ENCODE measurements at regions not wholly inside any gene's neighbourhood (a gene's known extent, or its start where the extent isn't known, plus 50 kb on each side); places are given as distances from the start of the nearest gene placed in this dataset.

DNA sequence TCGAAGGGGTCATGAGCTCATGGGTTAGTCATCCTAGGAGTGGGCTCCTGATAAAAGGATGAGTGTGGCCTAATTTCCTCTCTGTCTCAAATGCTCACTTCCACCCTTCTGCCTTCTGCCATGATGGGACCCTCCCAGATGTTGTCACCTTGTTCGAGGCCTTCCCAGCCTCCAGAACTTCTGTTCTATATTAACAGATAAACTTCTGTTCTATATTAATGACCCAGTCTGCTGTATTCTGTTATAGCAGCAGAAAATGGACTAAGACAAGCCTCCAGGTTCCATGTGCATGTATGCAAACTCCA, 583.2 kb downstream of the GLRX3 start:
- DNase-seq (ENCODE audit: low spot score), result no peak

DNA sequence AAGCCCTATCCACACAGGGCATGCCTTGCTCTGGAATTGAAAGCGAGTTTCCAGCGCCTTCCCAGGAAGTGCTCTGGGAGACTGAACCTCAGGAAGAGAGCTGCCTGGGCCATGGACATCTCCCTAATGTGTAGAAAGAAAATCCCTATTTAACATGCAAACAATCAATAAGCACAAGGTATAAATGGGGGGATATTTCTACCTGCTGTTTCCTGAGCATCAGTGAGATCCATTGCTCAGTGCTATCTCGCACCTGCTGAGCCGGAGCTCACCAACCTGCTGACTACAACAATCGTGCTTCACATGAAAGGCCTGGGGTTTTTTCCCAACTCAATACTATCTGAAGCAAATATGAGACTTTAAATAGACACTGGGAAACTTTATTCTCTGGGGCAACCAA, 584.0 kb downstream of the GLRX3 start:
- DNase-seq (ENCODE audit: low spot score), result no peak

DNA sequence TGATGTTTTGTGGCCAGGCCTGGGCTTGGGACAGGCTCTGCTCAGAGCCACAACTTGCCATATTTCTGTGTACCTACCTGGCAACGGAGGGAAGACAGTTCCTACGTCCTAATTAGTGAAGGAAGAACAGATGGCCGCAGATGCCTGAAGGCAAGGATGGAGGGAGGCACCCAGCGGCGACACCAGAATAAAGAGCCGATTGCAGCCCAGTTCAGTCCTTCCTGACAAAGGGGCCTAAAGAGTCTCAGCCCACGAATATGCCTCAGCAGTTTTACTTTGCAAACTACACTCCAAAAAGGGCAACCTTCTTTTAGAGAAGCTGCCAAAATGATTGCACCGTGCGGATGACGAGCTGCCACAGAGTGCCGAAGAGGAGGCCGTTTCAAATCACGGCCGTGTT, 585.8 kb downstream of the GLRX3 start:
- no peak for DNase-seq (ENCODE audit: low spot score)

GRCh38 chr10:130723704-130724103, 587.5 kb downstream of the GLRX3 start:
- DNase-seq (ENCODE audit: low spot score), result no peak

DNA sequence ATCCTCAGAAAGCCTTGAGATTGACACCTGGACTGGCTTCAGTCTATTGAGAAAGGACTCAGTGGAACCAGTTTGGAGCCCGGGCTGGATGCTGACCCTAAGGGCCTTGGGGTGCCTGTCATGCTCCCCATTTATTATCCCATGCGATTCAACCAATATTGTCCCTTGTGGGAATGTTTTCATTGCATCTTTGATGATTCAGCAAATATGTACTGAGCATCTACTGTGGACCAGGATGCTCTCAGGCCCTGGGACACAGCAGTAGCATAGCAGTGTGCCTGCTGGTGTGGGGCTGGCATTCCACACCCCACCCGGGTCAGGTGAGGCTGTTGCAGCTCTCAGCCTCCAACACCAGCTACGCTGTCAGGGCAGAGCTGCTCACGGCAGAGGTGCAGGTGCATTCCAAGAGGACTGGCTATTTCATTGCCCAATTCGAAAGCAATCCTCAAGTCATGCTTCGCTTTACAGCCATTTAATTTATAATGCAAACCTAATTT, 586.0 kb downstream of the TCERG1L start:
- DNase-seq (ENCODE audit: low spot score), result no peak

GRCh38 chr10:130726996-130727725, 584.4 kb downstream of the TCERG1L start:
- no peak for DNase-seq (ENCODE audit: low spot score)

DNA sequence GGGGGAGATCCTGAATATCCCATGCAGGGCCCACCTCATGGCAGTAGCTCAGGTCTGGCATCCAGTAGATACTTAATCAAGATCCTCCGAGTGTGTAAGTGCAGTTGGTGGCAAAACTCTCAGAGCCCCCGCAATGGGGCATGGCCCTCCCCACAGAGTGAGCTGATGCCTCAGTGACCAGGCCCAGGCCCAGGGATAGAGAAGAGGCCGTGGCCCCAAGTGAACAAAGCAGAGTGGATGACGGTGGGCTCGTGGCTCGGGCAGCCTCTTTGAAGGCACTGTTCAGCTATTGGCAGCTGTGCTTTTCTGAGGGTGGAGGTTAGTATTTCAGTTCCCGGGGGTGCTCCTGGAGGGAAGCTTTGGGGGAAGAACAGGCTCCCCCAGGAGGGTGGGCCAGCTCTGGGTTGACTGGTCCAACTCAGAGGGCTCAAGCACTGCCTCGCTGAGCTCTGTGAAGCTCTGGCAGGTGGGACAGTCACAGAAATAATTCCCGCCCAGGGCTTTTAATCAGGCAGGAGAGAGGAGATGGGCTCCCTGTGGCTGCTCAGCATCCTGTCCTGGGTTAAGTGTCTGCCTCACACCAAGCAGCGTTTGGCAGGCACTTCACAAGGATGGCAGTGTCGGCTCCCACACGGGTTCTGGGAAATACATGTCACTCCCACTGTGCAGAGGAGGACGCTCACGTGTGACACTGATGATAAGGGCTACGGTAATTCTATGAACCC, 583.6 kb downstream of the TCERG1L start:
- DNase-seq (ENCODE audit: low spot score), result no peak

- DNase-seq (ENCODE audit: low spot score), result no peak
Observed at GRCh38 chr10:130728531-130729215, 582.8 kb downstream of the TCERG1L start.

DNA sequence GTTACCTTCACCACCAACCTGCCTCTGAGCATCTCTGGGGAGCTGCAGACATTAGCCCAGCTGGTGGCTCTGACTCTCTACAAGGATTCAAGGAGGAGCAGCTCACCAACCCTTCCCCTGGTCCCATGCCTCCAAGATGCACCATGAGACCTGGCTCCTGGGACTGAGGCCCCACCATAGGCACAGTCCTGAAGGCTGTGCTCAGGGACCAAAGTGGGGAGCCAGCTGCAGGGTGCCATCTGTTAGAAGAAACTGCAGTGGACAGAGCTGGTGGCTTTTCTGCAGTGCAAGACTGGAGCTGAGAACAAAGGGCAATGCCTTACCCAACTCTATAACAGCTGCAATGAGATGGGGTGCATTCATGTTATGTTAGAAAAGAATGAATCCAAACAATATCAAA, 581.6 kb downstream of the TCERG1L start:
- no peak for DNase-seq (ENCODE audit: low spot score)

GRCh38 chr10:130737186-130737585, 574.3 kb downstream of the TCERG1L start:
- no peak for DNase-seq (ENCODE audit: low spot score)

GRCh38 chr10:130737621-130738020, 573.9 kb downstream of the TCERG1L start:
- DNase-seq (ENCODE audit: low spot score), result no peak

GRCh38 chr10:130739016-130739756, 572.3 kb downstream of the TCERG1L start:
- no peak for DNase-seq (ENCODE audit: low spot score)

GRCh38 chr10:130739757-130740145, 571.8 kb downstream of the TCERG1L start:
- no peak for DNase-seq (ENCODE audit: low spot score)

- no peak for DNase-seq (ENCODE audit: low spot score)
Observed at GRCh38 chr10:130740166-130740565, 571.4 kb downstream of the TCERG1L start.

DNA sequence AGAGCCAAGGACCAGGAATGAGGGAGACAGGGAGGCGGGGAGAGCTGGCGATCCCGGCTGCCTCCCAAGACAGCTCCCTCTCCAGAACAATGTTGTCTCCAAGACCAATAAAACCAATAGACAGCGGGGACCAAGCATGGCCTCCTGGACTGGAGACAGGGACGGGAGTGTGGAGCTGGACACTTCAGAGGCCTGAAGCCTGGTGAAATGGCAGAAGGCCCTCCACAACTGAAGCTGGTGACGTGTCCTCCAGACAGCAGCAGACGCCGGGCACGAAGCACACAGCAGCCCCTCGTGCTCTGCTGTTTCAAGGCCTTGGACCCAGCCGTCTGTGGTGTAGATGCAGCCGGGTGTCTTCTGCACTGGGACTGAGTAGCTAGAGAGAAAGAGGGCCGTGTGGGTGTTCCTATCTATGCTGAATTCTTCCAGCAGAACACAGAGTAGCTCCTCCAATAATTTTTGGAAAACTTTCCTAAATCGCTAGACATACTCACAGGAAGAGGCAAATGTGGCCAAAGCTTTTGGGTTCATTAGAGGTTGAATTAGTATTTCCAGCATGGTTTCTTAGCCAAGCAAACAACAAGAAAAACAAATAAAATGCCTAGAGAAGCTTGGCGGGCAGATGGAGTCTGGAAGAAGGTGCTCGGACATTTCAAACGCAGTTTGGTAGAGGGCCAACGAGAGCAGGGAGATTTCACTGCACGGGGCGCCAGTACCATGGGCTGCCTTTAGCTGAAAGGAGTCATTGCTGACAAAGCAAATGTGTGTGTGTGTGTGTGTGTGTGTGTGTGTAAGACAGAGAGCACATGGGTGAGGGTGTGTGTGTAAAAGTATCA, 570.4 kb downstream of the TCERG1L start:
- DNase-seq (ENCODE audit: low spot score), result no peak

GRCh38 chr10:130741901-130742855, 569.3 kb downstream of the TCERG1L start:
- DNase-seq (ENCODE audit: low spot score), result no peak

DNA sequence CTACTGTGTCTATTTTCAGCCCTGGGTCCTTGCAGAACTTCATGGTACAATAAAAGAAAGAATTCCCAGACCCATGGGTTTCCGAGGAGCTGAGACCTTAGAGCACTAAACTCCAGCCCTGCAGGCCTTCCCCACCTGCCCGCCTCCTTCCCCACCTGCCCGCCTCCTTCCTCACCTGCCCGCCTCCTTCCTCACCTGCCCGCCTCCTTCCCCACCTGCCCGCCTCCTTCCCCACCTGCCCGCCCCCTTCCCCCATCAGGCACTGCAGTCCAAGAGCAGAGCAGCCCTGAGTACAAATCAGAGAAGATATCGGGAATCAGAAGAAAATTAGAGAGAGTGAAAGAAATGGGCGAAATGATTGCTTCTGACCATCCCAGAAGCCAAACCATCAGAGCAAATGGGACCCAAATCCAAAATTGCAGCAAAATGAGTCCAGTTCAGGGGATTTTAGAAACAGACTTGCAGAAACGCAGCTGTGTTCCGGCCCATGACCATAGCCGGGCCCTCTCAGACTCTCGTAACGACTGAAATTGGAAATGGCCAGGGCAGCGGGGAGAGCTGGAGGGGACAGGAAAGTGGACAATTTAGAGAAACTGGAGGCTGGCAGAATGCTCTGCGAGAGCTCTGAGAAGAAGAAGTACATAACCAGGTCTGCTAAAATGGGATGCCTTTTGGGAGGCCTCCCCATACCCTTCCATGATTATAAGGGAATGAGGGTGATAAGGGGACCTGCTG, 568.4 kb downstream of the TCERG1L start:
- DNase-seq (ENCODE audit: low spot score), result no peak

DNA sequence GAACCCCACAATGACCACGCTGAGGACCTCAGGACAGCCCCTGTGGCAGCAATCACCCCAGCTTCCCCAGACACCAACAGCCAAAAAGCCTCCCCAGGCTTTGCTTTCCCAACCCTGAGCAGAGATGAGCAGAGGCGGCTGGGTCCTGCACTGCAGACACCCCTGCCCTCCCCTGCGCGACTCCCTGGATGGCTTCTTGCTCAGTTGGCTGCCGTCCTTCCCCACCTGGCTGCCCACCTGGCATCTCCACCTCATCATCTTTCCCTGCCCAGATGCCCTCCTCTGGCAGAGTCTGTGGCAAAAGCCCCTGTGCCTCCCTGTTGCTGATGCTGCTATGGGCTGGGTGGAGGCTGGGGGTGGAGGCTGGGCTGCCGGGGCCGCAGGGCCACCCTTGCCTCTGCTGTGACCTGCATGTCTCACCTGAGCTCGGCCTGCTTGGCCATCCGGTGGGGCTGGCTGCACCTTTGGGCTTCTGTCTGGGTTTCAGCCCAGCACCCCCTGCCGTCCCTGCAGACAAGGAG, 567.7 kb downstream of the TCERG1L start:
- no peak for DNase-seq (ENCODE audit: low spot score)

- DNase-seq (ENCODE audit: low spot score), result no peak
Observed at GRCh38 chr10:130744631-130745030, 566.9 kb downstream of the TCERG1L start.

Data from H4 (cell line).